ENCODE measurements at regions not wholly inside any gene's neighbourhood (a gene's known extent, or its start where the extent isn't known, plus 50 kb on each side); places are given as distances from the start of the nearest gene placed in this dataset.

- no peak for TF ChIP-seq CTCF (IDR thresholded peaks at IDR 0.05; ENCODE audit: low read depth, low read length, missing control alignments)
- H3K4me3 ChIP-seq (replicated peaks; ENCODE audit: low read depth, low read length): no peak overlapping the region
- DNase-seq (ENCODE audit: extremely low read depth, low read depth): no peak
Measured at GRCh38 chr18:4582431-4583335, 127.6 kb upstream of the DLGAP1 start.

DNA sequence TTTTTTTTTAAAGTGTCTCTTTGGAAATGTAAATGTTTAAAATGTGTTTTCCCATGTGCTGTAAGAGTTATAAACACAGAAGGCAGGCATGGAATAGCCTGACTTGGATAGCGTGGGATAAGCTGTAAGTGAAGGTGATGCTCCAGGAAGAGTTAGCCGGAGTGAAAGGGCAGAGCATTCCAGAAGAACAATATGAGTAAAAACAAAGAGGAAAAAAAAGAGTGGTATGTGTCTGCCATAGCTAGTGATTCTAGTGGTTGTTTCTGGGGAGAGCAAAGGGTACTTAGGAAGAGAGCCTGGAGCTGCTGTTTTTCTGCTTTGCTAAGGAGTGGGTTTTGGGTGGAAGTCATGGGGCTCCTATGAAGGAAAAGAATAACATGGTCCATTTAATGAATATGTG lies 126.9 kb upstream of the DLGAP1 start:
- no peak for TF ChIP-seq CTCF (IDR thresholded peaks at IDR 0.05; ENCODE audit: low read depth, low read length, missing control alignments)
- no peak overlapping the region for H3K4me3 ChIP-seq (replicated peaks; ENCODE audit: low read depth, low read length)
- no peak for DNase-seq (ENCODE audit: extremely low read depth, low read depth)

DNA sequence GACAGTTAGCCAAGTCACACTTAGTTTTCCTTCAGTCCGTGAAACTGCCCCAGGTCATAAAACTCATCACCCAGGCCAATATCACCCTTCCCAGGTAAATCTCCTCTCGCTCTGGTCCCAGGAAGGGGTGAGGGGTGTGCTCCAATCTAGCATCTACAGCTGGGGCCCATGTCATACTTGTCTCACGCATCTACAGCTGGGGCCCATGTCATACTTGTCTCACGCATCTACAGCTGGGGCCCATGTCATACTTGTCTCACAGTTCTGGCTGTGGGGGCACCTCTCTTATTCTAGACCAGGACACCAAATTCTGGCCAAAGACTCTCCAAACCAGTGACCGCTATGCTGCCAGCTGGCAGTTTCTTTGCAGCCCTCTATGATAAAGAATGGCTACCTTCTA lies 123.3 kb upstream of the DLGAP1 start:
- H3K4me3 ChIP-seq (replicated peaks; ENCODE audit: low read depth, low read length): no peak overlapping the region
- TF ChIP-seq CTCF (IDR thresholded peaks at IDR 0.05; ENCODE audit: low read depth, low read length, missing control alignments): no peak
- no peak for DNase-seq (ENCODE audit: extremely low read depth, low read depth)

DNA sequence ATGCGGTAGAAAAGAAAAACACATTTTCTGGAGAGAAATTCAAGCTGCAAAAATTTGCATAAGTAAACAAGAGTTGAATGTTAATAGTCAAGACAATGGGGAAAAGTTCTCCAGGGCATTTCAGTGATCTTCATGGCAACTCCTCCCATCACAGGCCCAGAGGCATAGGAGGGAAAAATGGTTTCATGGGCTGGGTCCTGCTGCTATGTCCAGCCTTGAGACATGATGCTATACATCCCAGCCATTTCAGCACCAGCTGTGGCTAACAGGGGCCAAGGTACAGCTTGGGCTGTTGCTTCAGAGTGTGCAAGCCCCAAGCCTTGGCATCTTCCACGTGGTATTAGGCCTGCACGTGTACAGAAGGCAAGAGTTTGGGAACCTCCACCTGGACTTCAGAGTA lies 118.6 kb upstream of the DLGAP1 start:
- TF ChIP-seq CTCF (IDR thresholded peaks at IDR 0.05; ENCODE audit: low read depth, low read length, missing control alignments): no peak
- H3K4me3 ChIP-seq (replicated peaks; ENCODE audit: low read depth, low read length): no peak overlapping the region
- no peak for DNase-seq (ENCODE audit: extremely low read depth, low read depth)

DNA sequence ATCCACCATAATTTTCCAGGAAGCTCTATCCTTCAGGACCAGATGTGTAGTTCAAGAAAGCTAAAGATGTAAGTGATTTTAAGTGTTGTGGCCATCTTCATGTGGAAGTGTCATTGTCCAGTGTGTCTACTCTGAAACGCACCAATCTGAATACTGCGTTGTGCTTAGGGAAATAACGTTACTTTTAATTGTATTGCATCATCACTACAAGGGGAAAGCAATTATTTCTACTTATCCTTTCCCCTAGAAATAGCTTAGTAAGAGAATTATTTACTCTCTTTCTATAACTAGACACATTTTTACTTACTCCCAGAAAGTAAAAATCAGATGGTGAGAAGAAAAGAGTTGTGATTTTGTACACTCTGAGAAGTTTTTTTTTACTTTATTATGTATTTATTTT lies 102.4 kb upstream of the DLGAP1 start:
- H3K4me3 ChIP-seq (replicated peaks; ENCODE audit: low read depth, low read length): no peak overlapping the region
- DNase-seq (ENCODE audit: extremely low read depth, low read depth): no peak
- TF ChIP-seq CTCF (IDR thresholded peaks at IDR 0.05; ENCODE audit: low read depth, low read length, missing control alignments): no peak

DNA sequence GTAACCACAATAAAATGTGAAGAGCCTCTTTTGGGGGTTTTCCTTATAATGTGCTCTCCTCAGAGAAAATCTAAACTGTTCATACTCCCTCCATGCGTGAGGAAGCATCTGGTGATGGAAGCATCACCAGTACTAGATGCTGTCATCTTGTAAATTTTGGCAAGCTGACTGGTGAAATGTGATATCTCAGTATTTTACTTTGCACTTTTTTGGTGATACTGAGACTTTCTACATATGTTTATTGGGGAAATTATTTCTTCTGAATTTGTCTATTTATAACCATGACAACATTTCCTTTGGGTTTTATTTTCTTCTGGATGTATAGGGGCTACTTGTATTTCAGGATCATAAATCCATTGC lies 95.9 kb upstream of the DLGAP1 start:
- TF ChIP-seq CTCF (IDR thresholded peaks at IDR 0.05; ENCODE audit: low read depth, low read length, missing control alignments): no peak
- DNase-seq (ENCODE audit: extremely low read depth, low read depth): no peak
- H3K4me3 ChIP-seq (replicated peaks; ENCODE audit: low read depth, low read length): no peak overlapping the region
